H1 (cell line): ENCODE measurements at regions not wholly inside any gene's neighbourhood (a gene's known extent, or its start where the extent isn't known, plus 50 kb on each side); places are given as distances from the start of the nearest gene placed in this dataset.

Experiments
- BCL11A ChIP-seq, 2 experiments: IDR thresholded peaks; one replicate each; pipeline ENCODE4 v1.6.1; 2011; ENCODE audit warnings: low read depth in 2 of 2, low read length in 2 of 2, mild to moderate bottlenecking in 2 of 2
- SIX5 ChIP-seq: IDR thresholded peaks from 2 replicates; pipeline ENCODE4 v1.6.1; 2011; ENCODE audit warnings: mild to moderate bottlenecking, low read depth, low read length
- TF ChIP-seq, protein P1 (sequence below): IDR thresholded peaks from 2 replicates; pipeline ENCODE4 v1.6.1; 2011; ENCODE audit warnings: low read length, improper control_type of control experiment

DNA sequence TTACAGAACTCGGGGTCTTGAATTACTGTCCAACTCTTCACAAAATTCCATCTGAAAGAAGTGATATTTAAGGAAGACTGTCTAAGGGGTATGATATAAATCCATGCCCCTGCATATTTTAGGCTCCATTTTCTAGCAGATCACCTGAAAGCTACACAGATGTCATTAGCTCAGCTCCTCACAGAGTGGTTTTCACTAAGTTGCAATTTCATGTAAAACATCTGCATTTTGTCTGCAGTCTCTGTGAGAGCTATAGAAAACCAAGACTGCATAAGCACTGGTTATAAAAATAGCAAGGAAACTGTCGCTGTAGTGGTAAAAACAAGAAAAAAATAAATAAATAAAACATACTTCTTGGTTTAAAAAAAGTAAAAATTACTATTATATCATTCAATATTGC, 103.4 kb downstream of the RPL27A start (continued):
- TF ChIP-seq, protein P1, sequence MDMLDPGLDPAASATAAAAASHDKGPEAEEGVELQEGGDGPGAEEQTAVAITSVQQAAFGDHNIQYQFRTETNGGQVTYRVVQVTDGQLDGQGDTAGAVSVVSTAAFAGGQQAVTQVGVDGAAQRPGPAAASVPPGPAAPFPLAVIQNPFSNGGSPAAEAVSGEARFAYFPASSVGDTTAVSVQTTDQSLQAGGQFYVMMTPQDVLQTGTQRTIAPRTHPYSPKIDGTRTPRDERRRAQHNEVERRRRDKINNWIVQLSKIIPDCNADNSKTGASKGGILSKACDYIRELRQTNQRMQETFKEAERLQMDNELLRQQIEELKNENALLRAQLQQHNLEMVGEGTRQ, result no peak
- TF ChIP-seq SIX5 (no peak), BCL11A (IDR thresholded peaks at IDR 0.05; ENCODE audit: low read depth in 2 of 2, low read length in 2 of 2) (no peak)
